ENCODE measurements at regions not wholly inside any gene's neighbourhood (a gene's known extent, or its start where the extent isn't known, plus 50 kb on each side); places are given as distances from the start of the nearest gene placed in this dataset.
"Not testable (repeated sequence)": the region's sequence is repeated elsewhere in the genome, so short reads cannot be mapped to it uniquely, and the experiment has no call there.

DNA sequence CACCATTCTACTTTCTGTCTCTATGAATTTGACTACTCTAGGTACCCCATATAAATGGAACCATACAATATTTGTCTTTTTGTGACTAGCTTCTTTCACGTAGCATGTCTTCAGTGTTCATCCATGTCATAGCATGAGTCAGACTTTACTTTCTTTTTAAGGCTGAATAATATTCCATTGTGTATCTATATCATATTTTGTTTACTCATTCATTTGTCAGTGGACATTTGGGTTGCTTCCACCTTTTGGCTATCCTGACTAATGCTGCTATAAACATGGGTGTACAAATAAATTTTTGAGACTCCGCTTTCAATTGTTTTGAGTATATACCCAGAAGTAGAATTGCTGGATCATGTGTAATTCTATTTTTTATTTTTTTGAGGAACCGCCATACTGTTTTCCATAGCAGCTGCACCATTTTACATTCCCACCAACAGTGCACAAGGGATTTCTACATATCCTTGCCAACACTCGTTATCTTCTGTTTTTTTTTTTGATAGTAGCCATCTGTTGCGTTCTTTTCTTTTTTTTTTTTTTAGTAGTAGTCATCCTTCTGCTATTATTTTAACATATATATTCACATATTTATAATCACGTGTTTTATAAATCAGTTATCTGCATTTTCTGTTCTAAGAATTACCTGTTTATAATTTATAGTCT lies 158.0 kb upstream of the MED14 start:
- Histone ChIP-seq H3K27ac (no peak overlapping the region), H2AFZ (no peak overlapping the region), H3K27me3 (ENCODE audit: control insufficient read depth, insufficient read depth, low read length) (no peaks in the 10 kb centered on the region), H3K9ac (no peak overlapping the region), H3K4me2 (ENCODE audit: low read length) (no peak overlapping the region), H3K4me3 (ENCODE audit: low read depth, low read length) (no peak overlapping the region), H3K4me1 (peaks cover 4% of the 10 kb centered on the region), H3K36me3 (ENCODE audit: control insufficient read depth, insufficient read depth, low read length) (no peaks in the 10 kb centered on the region), H3K9me3 (ENCODE audit: control insufficient read depth, low read length) (no peaks in the 10 kb centered on the region), H3K79me2 (no peaks in the 10 kb centered on the region)
- TF ChIP-seq CTCF (IDR thresholded peaks at IDR 0.05), result no peak

- no peaks in the 10 kb centered on the region for H3K79me2 ChIP-seq
- H3K9ac ChIP-seq, result no peak overlapping the region
- H3K4me1 ChIP-seq, result peaks cover 4% of the 10 kb centered on the region
- H3K36me3 ChIP-seq (ENCODE audit: control insufficient read depth, insufficient read depth, low read length), result no peaks in the 10 kb centered on the region
- H3K9me3 ChIP-seq (ENCODE audit: control insufficient read depth, low read length), result no peaks in the 10 kb centered on the region
- no peak for TF ChIP-seq CTCF (IDR thresholded peaks at IDR 0.05)
- H3K4me2 ChIP-seq (ENCODE audit: low read length), result no peak overlapping the region
- H2AFZ ChIP-seq, result no peak overlapping the region
- H3K27me3 ChIP-seq (ENCODE audit: control insufficient read depth, insufficient read depth, low read length), result no peaks in the 10 kb centered on the region
- H3K4me3 ChIP-seq (ENCODE audit: low read depth, low read length), result no peak overlapping the region
- H3K27ac ChIP-seq, result no peak overlapping the region
These were observed 159.9 kb upstream of the MED14 start for GRCh38 chrX:40895246-40895645.

GRCh38 chrX:40897718-40898270 lies 162.5 kb upstream of the MED14 start:
- H3K36me3 ChIP-seq (ENCODE audit: control insufficient read depth, insufficient read depth, low read length), result no peaks in the 10 kb centered on the region
- H2AFZ ChIP-seq, result peak overlapping the region; percentile 86
- H3K79me2 ChIP-seq, result no peaks in the 10 kb centered on the region
- no peak overlapping the region for H3K4me3 ChIP-seq (ENCODE audit: low read depth, low read length)
- H3K4me1 ChIP-seq, result peaks cover 4% of the 10 kb centered on the region
- H3K27me3 ChIP-seq (ENCODE audit: control insufficient read depth, insufficient read depth, low read length), result no peaks in the 10 kb centered on the region
- peak overlapping the region; percentile 31 for H3K4me2 ChIP-seq (ENCODE audit: low read length)
- no peaks in the 10 kb centered on the region for H3K9me3 ChIP-seq (ENCODE audit: control insufficient read depth, low read length)
- no peak overlapping the region for H3K9ac ChIP-seq
- no peak for TF ChIP-seq CTCF (IDR thresholded peaks at IDR 0.05)
- H3K27ac ChIP-seq, result peak overlapping the region; percentile 84

DNA sequence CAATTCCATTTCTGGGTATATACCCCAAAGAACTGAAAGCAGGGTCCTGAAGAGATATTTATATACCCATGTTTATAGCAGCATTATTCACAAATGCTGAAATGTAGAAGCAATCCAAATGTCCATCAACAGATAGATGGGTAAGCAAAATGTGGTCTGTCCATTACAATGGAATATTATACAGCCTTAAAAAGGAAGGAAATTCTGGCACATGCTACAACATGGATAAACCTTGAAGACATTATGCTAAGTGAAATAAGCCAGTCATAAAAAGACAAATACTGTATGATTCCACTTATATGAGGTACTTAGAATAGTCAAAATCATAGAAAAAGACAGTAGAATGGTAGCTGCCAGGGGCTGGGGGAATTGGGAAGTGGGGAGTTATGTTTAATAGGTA lies 169.4 kb upstream of the MED14 start:
- H3K4me1 ChIP-seq; H3K9ac ChIP-seq; H3K36me3 ChIP-seq (ENCODE audit: control insufficient read depth, insufficient read depth, low read length); H3K79me2 ChIP-seq; H3K4me3 ChIP-seq (ENCODE audit: low read depth, low read length); H3K27me3 ChIP-seq (ENCODE audit: control insufficient read depth, insufficient read depth, low read length); H3K27ac ChIP-seq; H2AFZ ChIP-seq; H3K4me2 ChIP-seq (ENCODE audit: low read length); H3K9me3 ChIP-seq (ENCODE audit: control insufficient read depth, low read length): not testable (repeated sequence)

DNA sequence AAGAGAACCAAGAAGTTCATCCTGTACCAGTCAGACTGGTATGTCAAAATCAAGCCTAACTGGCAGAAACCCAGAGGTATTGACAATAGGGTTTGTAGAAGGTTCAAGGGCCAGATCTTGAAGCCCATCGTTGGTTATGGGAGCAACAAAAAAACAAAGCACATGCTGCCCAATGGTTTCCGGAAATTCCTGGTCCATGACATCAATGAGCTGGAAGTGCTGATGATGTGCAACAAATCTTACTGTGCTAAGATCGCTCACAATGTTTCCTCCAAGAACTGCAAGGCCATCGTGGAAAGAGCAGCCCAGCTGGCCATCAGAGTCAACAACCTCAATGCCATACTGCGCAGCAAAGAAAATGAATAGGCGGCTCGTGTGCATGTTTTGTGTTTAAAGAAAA lies 172.7 kb upstream of the MED14 start:
- Histone ChIP-seq H3K27ac (no peak overlapping the region), H3K27me3 (ENCODE audit: control insufficient read depth, insufficient read depth, low read length) (no peaks in the 10 kb centered on the region), H3K4me1 (no peaks in the 10 kb centered on the region), H3K4me2 (ENCODE audit: low read length) (no peak overlapping the region), H3K79me2 (no peaks in the 10 kb centered on the region), H3K9me3 (ENCODE audit: control insufficient read depth, low read length) (no peaks in the 10 kb centered on the region), H3K36me3 (ENCODE audit: control insufficient read depth, insufficient read depth, low read length) (no peaks in the 10 kb centered on the region), H2AFZ (no peak overlapping the region), H3K4me3 (ENCODE audit: low read depth, low read length) (no peak overlapping the region), H3K9ac (no peak overlapping the region)
- TF ChIP-seq CTCF (IDR thresholded peaks at IDR 0.05), result no peak

Data from parathyroid adenoma (tissue), 2 donors.